PC-9 (cell line): ENCODE measurements at regions not wholly inside any gene's neighbourhood (a gene's known extent, or its start where the extent isn't known, plus 50 kb on each side); places are given as distances from the start of the nearest gene placed in this dataset.

Source experiments
- BruUV-seq: library from RNA; stranded (reverse); fragments of 400-500 nt; replicated peaks from 2 replicates; lab custom pipeline; 2021; lab: Mats Ljungman, UMichigan
- CTCF ChIA-PET: fragments of 300-600 bp; sonication (Branson Sonifier 250); formaldehyde crosslinking; loops from one replicate; lab custom pipeline; 2022; ENCODE audit warnings: antibody characterized with exemption; lab: Charles Lee
- POLR2A ChIA-PET: fragments of 300-600 bp; sonication (Branson Sonifier 250); formaldehyde crosslinking; loops from one replicate; lab custom pipeline; 2022; ENCODE audit warnings: antibody characterized with exemption; ENCODE audit not compliant: unreplicated experiment; lab: Charles Lee
- DNase-seq, 2 experiments: peaks; one replicate each; pipeline versions ENCODE4 v3.0.0 to v3.0.0-alpha.2; 2015 to 2022; ENCODE audit warnings: mixed read lengths in 1 of 2
- H2AFZ ChIP-seq: fragments of 200-600 bp; sonication (generic); 2 replicates; pipeline ENCODE4 v1.8.1; 2017; ENCODE audit warnings: antibody characterized with exemption
- H3F3A ChIP-seq: fragments of 200-600 bp; sonication (generic); 2 replicates; pipeline ENCODE4 v1.8.1; 2017; ENCODE audit warnings: antibody characterized with exemption, mild to moderate bottlenecking, low read depth; ENCODE audit not compliant: insufficient read depth
- H3K27ac ChIP-seq: fragments of 200-600 bp; sonication (generic); 2 replicates; pipeline ENCODE4 v1.6.1; 2016; ENCODE audit warnings: mixed run types
- H3K27me3 ChIP-seq: fragments of 200-600 bp; sonication (generic); 2 replicates; pipeline ENCODE4 v1.6.1; 2016; ENCODE audit warnings: low read depth, mixed run types; ENCODE audit not compliant: insufficient read depth
- H3K36me3 ChIP-seq: fragments of 200-600 bp; sonication (generic); 2 replicates; pipeline ENCODE4 v1.6.1; 2016; ENCODE audit warnings: low read depth, mixed run types
- H3K4me1 ChIP-seq: fragments of 200-600 bp; sonication (generic); replicated peaks from 2 replicates; pipeline ENCODE4 v1.6.1; 2016; ENCODE audit warnings: mixed run types; ENCODE audit not compliant: insufficient read depth
- H3K4me2 ChIP-seq: fragments of 200-600 bp; sonication (generic); 2 replicates; pipeline ENCODE4 v1.6.1; 2017; ENCODE audit warnings: mixed run types
- H3K4me3 ChIP-seq: fragments of 200-600 bp; sonication (generic); 2 replicates; pipeline ENCODE4 v1.6.1; 2016; ENCODE audit warnings: mixed run types
- H3K79me2 ChIP-seq: fragments of 200-600 bp; sonication (generic); 2 replicates; pipeline ENCODE4 v1.6.1; 2017; ENCODE audit warnings: low read depth, mixed run types
- H3K9me2 ChIP-seq: fragments of 200-600 bp; sonication (generic); 2 replicates; pipeline ENCODE4 v1.8.1; 2017; ENCODE audit warnings: mild to moderate bottlenecking; ENCODE audit not compliant: insufficient read depth
- H3K9me3 ChIP-seq: fragments of 200-600 bp; sonication (generic); 2 replicates; pipeline ENCODE4 v1.8.1; 2016; ENCODE audit warnings: low read depth; ENCODE audit not compliant: insufficient read depth
- H4K20me1 ChIP-seq: fragments of 200-600 bp; sonication (generic); 2 replicates; pipeline ENCODE4 v1.8.1; 2017; ENCODE audit not compliant: insufficient read depth
- EZH2 ChIP-seq: fragments of 200-600 bp; sonication (generic); IDR thresholded peaks from 2 replicates; pipeline ENCODE4 v1.8.0; 2017; ENCODE audit warnings: antibody characterized with exemption, low read depth
- intact Hi-C: fragments of 100-400 bp; cut with micrococcal nuclease; formaldehyde crosslinking; loops from one replicate; pipeline ENCODE4 v1.10.0; 2022; ENCODE audit not compliant: unreplicated experiment
- TF ChIP-seq, protein P1 (sequence below): fragments of 200-600 bp; sonication (generic); conservative IDR thresholded peaks from 2 replicates; pipeline ENCODE4 v1.6.1; 2017; ENCODE audit warnings: mixed run types, antibody characterized with exemption, mild to moderate bottlenecking, moderate library complexity

DNA sequence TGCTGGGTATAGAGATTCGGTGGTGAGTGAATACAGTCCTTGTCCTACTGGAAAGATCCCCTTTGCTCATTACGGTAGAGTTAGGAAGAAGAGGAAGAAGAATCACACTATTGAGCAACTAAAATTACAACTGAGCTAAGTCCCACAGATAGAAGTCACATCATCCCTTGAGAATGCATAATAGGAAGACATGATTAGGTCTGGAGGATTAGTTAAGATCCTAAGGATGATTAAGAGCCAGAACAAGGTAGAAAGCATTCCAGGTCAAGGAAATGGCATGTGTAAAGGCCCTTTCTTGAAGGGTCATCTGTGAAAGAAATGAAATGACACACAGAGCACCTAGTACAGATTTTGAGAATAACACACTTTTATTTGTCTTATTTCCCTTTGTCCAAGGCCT is 503.5 kb downstream of the HAPSTR1 start:
- Histone ChIP-seq H3K9me3 (no peaks in the 10 kb centered on the region), H3K4me2 (no peak overlapping the region), H4K20me1 (no peaks in the 10 kb centered on the region), H3K4me3 (no peak overlapping the region), H3K27ac (no peak overlapping the region), H3K79me2 (no peaks in the 10 kb centered on the region), H3F3A (no peaks in the 10 kb centered on the region), H3K9me2 (no peaks in the 10 kb centered on the region), H3K27me3 (peaks cover 9% of the 10 kb centered on the region), H3K36me3 (no peaks in the 10 kb centered on the region), H3K4me1 (no peaks in the 10 kb centered on the region), H2AFZ (no peak overlapping the region)
- no peak for TF ChIP-seq EZH2
- TF ChIP-seq, protein P1, sequence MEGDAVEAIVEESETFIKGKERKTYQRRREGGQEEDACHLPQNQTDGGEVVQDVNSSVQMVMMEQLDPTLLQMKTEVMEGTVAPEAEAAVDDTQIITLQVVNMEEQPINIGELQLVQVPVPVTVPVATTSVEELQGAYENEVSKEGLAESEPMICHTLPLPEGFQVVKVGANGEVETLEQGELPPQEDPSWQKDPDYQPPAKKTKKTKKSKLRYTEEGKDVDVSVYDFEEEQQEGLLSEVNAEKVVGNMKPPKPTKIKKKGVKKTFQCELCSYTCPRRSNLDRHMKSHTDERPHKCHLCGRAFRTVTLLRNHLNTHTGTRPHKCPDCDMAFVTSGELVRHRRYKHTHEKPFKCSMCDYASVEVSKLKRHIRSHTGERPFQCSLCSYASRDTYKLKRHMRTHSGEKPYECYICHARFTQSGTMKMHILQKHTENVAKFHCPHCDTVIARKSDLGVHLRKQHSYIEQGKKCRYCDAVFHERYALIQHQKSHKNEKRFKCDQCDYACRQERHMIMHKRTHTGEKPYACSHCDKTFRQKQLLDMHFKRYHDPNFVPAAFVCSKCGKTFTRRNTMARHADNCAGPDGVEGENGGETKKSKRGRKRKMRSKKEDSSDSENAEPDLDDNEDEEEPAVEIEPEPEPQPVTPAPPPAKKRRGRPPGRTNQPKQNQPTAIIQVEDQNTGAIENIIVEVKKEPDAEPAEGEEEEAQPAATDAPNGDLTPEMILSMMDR, result no peak
- POLR2A ChIA-PET, result no interaction called here
- intact Hi-C loops, result no loop called here
- CTCF ChIA-PET, result no interaction called here
- DNase-seq, result no peak
- BruUV-seq, result no TSS peak

GRCh38 chr16:9595393-9595792 is 503.9 kb downstream of the HAPSTR1 start:
- CTCF ChIA-PET, result no interaction called here
- BruUV-seq, result no TSS peak
- TF ChIP-seq, protein P1, result no peak
- no peak for TF ChIP-seq EZH2

DNA sequence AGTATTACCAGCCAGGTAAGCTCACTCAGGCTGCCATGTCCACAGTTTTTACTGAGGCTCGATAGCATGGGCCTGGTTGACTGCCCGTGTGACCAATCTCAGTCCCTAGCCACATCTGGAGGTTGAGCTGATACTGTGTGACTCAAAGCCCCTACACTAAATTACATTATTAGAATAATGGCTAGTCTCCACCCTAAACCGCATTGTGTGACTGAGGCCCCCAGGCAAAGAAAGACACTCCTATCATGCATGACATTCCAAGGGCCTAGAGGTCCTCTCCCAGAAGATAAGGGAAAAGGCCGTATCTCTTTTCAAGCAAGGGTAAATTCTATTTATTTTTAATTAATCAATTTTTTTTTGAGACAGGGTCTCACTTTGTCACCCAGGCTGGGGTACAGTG is 505.3 kb downstream of the HAPSTR1 start:
- POLR2A ChIA-PET, result no interaction called here
- intact Hi-C loops, result no loop called here

More at GRCh38 chr16:9595393-9595792, 503.9 kb downstream of the HAPSTR1 start:
- H3K36me3 ChIP-seq, result no peaks in the 10 kb centered on the region
- DNase-seq, result no peak
- no peaks in the 10 kb centered on the region for H3K4me1 ChIP-seq
- H2AFZ ChIP-seq, result no peak overlapping the region
- intact Hi-C loops, result no loop called here
- H3F3A ChIP-seq, result no peaks in the 10 kb centered on the region
- POLR2A ChIA-PET, result no interaction called here
- H3K9me2 ChIP-seq, result no peaks in the 10 kb centered on the region
- no peaks in the 10 kb centered on the region for H4K20me1 ChIP-seq
- H3K27ac ChIP-seq, result no peak overlapping the region
- H3K9me3 ChIP-seq, result no peaks in the 10 kb centered on the region
- H3K4me3 ChIP-seq, result no peak overlapping the region
- H3K27me3 ChIP-seq, result peaks cover 8% of the 10 kb centered on the region
- no peak overlapping the region for H3K4me2 ChIP-seq
- H3K79me2 ChIP-seq, result no peaks in the 10 kb centered on the region

More for the DNA sequence above, 505.3 kb downstream of the HAPSTR1 start:
- Histone ChIP-seq H3K27me3 (no peaks in the 10 kb centered on the region), H3K27ac (no peak overlapping the region), H3K9me2 (no peaks in the 10 kb centered on the region), H3K9me3 (no peaks in the 10 kb centered on the region), H3K79me2 (no peaks in the 10 kb centered on the region), H3F3A (no peaks in the 10 kb centered on the region), H2AFZ (no peak overlapping the region), H3K4me2 (no peak overlapping the region), H3K4me1 (no peaks in the 10 kb centered on the region), H3K4me3 (no peak overlapping the region), H3K36me3 (no peaks in the 10 kb centered on the region), H4K20me1 (no peaks in the 10 kb centered on the region)
- BruUV-seq, result no TSS peak
- no peak for TF ChIP-seq EZH2
- TF ChIP-seq, protein P1, result no peak
- DNase-seq, result no peak
- CTCF ChIA-PET, result no interaction called here
